ENCODE measurements at regions not wholly inside any gene's neighbourhood (a gene's known extent, or its start where the extent isn't known, plus 50 kb on each side); places are given as distances from the start of the nearest gene placed in this dataset.

DNA sequence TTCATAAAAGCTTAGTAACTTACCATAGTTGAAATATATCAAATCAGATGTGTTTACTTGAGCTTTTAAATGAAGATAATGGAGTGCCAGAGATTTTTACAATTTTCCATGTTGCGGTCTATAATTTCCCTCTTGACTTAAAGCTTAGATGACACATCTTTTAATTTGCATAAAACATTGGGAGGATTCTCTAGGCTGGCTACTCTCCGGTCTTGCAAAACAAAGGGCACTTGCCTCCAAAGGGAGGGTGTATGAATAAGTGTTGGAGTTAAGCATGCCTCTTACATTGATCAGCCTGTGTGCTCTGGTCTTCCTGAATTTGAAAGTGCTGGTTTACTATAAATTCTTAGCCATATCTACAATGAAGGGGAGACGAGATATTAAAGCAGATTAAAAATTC, 336.4 kb upstream of the NAV3 start:
- no peak overlapping the region for H3K4me3 ChIP-seq (ENCODE audit: low read depth, low read length)
- no peak for DNase-seq (ENCODE audit: low read depth)
- TF ChIP-seq CTCF (IDR thresholded peaks at IDR 0.05; ENCODE audit: low read depth, low read length) (no peak), MYC (IDR thresholded peaks at IDR 0.05; ENCODE audit: low read depth, low read length) (no peak), POLR2A (IDR thresholded peaks at IDR 0.05; ENCODE audit: extremely low read depth, insufficient read length) (no peak)
- TF ChIP-seq, protein P1, sequence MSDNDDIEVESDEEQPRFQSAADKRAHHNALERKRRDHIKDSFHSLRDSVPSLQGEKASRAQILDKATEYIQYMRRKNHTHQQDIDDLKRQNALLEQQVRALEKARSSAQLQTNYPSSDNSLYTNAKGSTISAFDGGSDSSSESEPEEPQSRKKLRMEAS (IDR thresholded peaks at IDR 0.05; ENCODE audit: low read depth, low read length), result no peak

- TF ChIP-seq POLR2A (IDR thresholded peaks at IDR 0.05; ENCODE audit: extremely low read depth, insufficient read length) (no peak), CTCF (IDR thresholded peaks at IDR 0.05; ENCODE audit: low read depth, low read length) (no peak), MYC (IDR thresholded peaks at IDR 0.05; ENCODE audit: low read depth, low read length) (no peak)
- TF ChIP-seq, protein P1 (IDR thresholded peaks at IDR 0.05; ENCODE audit: low read depth, low read length), result no peak
- no peak overlapping the region for H3K4me3 ChIP-seq (ENCODE audit: low read depth, low read length)
- DNase-seq (ENCODE audit: low read depth), result no peak
These were observed 337.2 kb upstream of the NAV3 start for GRCh38 chr12:77493302-77494168.

DNA sequence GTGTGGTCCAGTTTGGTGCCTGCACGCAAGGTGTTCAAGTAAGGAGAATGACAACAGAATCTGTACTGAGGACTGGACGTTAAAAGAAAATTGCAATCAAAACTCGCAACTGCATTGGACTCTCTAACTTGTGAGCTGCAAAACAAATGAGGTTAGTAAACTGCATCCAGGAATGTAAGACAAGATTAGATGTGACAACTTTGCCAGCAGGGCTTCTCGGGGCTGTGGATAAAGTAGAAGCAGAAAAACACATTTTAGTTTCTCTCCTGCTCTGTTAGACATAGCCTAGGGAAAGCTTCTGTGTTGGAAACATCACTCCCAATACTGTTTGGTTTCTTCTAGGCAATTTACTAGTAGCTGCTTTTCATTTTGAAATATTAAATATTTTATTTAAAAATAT, 338.2 kb upstream of the NAV3 start:
- H3K4me3 ChIP-seq (ENCODE audit: low read depth, low read length), result no peak overlapping the region
- TF ChIP-seq, protein P1 (IDR thresholded peaks at IDR 0.05; ENCODE audit: low read depth, low read length), result no peak
- no peak for TF ChIP-seq CTCF (IDR thresholded peaks at IDR 0.05; ENCODE audit: low read depth, low read length)
- no peak for TF ChIP-seq POLR2A (IDR thresholded peaks at IDR 0.05; ENCODE audit: extremely low read depth, insufficient read length)
- TF ChIP-seq MYC (IDR thresholded peaks at IDR 0.05; ENCODE audit: low read depth, low read length), result no peak
- DNase-seq (ENCODE audit: low read depth), result no peak

GRCh38 chr12:77489331-77489970, 341.2 kb upstream of the NAV3 start:
- TF ChIP-seq MYC (IDR thresholded peaks at IDR 0.05; ENCODE audit: low read depth, low read length), result no peak
- no peak for TF ChIP-seq CTCF (IDR thresholded peaks at IDR 0.05; ENCODE audit: low read depth, low read length)
- TF ChIP-seq POLR2A (IDR thresholded peaks at IDR 0.05; ENCODE audit: extremely low read depth, insufficient read length), result no peak
- TF ChIP-seq, protein P1 (IDR thresholded peaks at IDR 0.05; ENCODE audit: low read depth, low read length), result no peak
- no peak for DNase-seq (ENCODE audit: low read depth)

GRCh38 chr12:77488041-77488620, 342.6 kb upstream of the NAV3 start:
- no peak overlapping the region for H3K4me3 ChIP-seq (ENCODE audit: low read depth, low read length)
- no peak for DNase-seq (ENCODE audit: low read depth)
- TF ChIP-seq, protein P1 (IDR thresholded peaks at IDR 0.05; ENCODE audit: low read depth, low read length), result no peak
- TF ChIP-seq MYC (IDR thresholded peaks at IDR 0.05; ENCODE audit: low read depth, low read length), result no peak
- TF ChIP-seq POLR2A (IDR thresholded peaks at IDR 0.05; ENCODE audit: extremely low read depth, insufficient read length), result no peak
- no peak for TF ChIP-seq CTCF (IDR thresholded peaks at IDR 0.05; ENCODE audit: low read depth, low read length)

More at GRCh38 chr12:77489331-77489970, 341.2 kb upstream of the NAV3 start:
- H3K4me3 ChIP-seq (ENCODE audit: low read depth, low read length), result no peak overlapping the region
